NCI-H2171 (cell line): ENCODE measurements at regions not wholly inside any gene's neighbourhood (a gene's known extent, or its start where the extent isn't known, plus 50 kb on each side); places are given as distances from the start of the nearest gene placed in this dataset.
"Not testable (repeated sequence)": the region's sequence is repeated elsewhere in the genome, so short reads cannot be mapped to it uniquely, and the experiment has no call there.

Experiments
- DNase-seq: peaks from one replicate; lab custom pipeline; 2025; lab: John Stamatoyannopoulos, UW

DNA sequence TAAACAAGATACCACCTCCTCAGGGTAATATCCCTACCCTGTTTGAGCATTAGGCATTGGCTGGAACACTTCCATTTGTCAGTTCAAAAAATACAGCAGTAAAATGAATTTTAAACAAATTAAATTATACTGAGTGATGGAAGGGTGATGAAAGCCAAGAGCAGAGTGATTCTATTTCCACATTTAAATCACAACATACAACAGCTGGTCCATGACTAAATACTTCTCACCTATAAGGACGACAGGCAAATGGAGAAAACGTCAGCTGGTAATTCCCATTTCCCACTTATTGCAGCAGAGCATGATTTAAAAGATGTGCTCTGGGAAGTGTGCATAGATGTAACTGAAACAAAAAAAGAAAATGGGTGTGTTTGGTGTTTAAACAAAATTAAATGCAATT is 543.6 kb upstream of the DAB2 start:
- no peak for DNase-seq

DNA sequence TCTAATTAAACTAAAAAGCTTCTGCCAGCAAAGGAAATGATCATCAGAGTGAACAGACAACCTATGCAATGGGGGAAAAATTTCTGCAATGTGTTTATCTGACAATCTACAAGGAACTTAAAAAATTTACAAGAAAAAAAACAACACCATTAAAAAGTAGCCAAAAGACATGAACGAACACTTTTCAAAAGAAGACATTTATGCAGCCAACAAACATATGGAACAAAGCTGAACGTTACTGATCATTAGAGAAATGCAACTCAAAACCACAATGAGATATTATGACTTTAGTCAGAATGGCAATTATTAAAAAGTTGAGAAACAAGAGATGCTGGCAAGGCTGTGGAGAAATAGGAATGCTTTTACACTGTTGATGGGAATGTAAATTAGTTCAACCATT is 530.4 kb upstream of the DAB2 start:
- no peak for DNase-seq

DNA sequence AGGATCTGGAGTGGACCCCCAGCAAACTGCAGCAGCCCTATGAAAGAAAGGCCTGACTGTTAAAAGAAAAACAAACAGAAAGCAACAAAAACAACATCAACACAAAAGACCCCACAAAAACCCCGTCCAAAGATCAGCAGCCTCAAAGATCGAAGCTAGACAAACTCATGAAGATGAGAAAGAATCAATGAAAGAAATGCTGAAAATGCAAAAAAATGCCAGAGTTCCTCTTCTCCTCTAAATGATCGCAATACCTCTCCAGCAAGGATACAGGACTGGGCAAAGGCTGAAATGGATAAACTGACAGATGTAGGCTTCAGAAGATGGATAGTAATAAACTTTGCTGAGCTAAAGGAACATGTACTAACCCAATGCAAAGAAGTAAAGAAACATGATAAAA is 526.3 kb upstream of the DAB2 start:
- DNase-seq, result no peak

DNA sequence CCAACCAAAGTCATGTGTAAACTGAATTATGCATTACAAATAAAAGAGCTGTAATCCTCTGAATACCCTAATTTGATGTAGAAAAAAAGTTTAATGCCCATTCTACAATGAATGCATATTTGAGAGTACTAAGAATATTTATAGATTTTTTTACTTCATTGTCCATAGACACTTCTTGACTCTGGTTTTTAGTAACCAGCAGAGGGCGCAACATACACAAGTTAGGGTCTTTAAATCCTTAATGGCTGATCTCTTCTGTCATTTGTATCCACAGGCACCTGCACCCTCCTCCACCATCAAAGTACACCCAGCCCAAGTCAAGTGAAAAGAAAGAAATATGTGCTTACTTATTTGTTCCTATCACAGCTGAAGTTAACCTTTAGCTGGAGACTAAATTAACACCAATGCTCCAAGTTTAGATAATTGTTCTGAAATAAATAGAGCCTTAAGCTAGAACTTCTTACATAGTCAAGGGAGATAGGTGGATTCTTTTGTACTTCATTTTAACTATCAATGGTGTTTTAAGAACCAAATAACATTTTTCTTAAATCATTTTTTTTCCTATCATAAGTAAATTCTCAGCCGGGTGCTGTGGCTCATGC is 524.2 kb upstream of the DAB2 start:
- peak; percentile 39 for DNase-seq

DNA sequence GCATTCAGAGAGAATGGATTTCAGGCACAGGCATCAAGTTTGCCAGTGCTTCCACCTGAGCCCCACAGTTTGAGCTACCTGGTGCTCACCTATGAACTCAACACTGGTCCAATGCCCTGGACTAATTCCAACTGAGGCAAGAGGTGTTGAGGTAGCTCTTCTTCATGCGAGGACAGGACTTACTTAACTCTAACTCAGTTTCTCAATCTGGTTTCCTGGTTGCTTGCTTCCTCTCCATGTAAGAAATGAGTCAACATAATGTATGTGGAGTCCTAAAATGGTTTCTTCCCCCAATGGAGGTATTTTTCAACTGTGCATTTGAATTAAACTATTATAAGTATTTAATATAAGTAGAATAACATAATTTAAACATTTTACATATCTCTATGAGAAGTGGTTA is 523.6 kb upstream of the DAB2 start:
- no peak for DNase-seq

DNA sequence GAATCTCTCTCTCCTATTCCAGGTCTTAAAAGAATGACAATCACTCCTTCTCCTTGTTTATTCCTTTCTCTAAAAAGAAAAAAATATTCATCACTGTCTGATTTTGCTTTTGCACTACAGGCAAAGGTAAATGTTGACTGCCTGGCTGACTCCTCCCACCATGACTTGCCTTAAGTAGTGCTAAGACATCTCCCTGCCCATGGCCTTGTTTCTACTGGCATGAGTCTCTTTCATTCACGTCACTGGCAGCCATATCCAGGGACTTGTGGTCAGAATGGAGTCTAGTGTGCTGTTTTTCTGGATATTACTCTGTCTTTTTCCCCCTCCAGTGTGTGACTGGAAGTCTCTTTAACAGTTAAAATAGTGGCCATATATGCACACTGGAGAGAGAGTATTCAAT is 522.9 kb upstream of the DAB2 start:
- DNase-seq, result no peak

DNA sequence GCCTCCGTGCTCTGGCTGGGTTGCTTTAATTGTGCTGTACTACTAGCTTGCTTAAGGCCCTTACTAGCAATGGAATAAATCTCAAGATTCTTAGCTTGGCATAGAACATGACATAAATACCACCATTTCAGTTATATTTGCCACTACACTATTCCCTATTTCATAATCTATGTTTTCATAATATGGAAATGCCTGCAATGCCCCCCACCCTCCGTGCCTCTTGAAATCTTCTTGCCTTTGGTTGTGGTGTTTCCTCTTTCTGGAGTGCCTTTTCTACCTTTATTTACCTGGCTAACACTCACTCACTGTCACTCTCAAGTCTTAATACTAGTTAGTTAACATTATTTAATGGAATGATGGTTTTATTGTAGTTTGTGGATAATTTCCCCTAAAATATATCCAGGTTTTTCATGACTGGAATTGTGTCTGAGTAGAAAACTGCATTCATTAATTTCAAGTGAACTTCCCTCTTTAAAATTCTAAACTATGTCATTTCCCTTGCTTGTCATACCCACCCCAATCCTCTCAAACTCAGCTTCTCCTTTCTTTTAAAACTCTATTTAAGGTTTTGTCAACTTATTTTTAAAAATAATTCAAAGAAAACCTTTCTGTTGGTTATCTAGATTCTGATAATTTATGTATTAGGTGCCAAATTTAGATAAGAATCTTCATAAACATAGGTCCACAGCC is 521.7 kb upstream of the DAB2 start:
- no peak for DNase-seq

DNA sequence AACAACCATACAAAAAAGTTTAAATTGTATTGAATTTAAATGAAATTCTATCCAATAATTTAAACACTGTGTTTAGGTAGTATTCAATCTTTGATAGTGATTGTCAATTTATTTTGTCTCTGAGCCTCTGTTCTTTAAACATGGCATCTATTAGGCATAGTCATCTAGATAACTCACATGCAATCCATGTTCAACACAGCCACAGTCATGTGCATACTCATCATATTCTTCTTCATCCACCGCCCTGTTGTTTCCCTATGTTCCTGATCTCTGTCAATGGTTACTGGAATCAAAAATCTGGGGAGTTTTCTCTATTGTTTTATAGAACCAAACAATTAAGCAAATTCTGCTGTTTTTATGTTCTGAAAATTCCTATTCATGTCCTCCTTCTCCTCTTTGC is 521.1 kb upstream of the DAB2 start:
- DNase-seq, result no peak

DNA sequence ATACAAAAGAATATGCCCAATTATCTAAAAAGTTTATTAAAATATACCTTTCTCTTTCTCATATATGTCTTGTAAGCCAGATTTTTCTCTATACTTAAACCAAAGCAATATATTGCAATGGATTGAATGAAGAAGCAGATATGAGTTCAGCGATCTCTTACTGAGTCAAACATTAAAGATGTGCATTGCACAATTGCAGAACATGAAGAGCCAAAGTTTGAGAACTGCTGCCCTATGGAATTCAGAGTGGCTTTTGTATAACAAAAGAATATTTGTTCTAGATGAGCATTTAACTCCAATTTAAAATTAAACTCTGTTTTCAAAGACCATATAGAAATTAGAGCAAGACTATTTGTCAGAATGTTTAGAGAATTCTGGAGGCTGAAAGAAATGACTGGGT is 519.0 kb upstream of the DAB2 start:
- DNase-seq, result no peak

DNA sequence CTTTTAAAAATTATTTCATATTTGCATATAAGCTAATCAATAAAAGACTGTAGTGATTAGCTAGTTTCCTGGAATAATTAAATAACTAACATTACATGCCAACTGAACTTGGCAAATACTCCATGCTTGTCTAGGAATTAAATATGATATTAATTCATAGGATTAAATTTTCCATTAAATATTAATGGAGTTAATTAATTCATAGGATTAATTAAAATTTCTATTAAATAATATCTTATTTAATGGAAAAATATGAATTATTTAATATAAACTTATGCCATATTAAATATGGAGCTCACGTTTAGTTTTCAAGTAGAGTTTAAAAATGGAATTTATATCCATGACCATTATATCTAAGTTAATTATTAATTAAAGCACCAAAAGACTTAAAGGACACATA is 517.8 kb upstream of the DAB2 start:
- DNase-seq, result no peak

DNA sequence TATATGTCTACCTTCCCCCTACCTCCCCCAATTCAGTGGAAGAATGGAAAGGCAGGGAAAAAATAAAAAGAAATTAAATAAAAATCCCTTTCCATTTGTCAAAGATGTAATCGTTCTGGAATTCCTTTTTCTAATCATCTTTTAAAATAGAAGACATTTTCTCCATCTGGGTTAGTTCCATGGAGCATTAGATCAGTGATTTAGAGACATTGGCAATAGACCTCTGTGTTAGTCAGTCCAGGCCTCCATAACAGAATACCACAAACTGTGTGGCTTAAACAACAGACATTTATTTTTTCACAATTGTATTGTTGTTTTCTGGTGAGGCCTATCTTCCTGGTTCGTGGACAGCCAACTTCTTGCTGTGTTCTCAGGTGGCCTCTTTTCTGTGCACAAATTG is 516.6 kb upstream of the DAB2 start:
- DNase-seq, result no peak

DNA sequence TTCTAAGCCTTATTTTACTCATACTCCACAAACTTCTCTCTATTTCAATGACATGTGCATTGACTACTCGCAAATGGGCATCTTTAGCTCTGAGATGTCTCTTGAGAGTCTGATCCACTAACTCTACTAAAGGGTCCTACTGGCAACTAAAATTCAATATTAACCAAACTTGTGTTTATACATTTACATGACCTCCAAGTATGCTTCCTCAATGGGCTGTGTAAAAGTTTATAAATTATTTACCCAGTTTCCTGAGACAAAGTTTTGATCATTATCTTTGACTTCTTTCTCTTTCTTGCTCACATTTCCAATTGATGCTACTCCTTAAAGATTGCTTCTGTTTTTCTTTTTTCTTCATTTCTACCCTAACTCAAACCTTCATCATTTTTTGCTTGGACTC is 510.1 kb upstream of the DAB2 start:
- no peak for DNase-seq

DNA sequence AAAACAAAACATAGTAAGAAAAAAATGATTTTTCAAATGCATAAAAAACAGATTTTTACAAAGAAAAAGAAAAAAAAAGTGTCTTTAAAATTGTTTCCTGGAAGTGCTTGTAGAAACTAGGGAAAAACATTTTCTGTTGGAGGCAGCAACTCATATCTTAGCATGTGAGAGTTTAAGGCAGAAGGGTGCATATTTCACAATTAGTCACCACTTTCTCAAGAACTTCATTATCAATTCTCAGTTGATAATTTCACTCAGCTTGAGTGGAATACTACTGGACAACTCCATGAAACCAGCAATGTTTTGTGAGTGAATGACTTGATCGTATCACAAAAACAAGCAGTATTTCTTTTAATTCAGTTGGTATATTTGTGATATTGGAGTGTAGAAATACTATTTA is 508.3 kb upstream of the DAB2 start:
- DNase-seq, result no peak

DNA sequence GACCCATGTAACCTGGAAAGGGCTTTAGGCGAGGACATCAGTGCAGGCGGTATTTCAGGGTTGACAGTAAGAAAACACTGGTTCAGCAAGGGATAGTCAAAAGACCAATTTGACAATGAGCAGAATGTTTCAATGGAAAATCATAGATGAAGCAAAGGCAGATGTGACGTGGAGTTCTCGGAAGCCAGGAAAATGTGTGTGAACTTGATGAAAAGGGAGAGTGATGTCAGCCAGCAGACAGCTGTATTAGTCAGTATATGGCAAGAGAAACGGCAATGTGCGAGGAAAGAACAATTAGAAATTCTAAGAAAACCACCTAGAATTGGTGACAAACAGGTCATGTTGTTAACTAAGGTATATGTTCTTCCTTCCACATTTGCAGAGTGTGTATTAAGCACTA is 503.9 kb upstream of the DAB2 start:
- DNase-seq, result no peak

DNA sequence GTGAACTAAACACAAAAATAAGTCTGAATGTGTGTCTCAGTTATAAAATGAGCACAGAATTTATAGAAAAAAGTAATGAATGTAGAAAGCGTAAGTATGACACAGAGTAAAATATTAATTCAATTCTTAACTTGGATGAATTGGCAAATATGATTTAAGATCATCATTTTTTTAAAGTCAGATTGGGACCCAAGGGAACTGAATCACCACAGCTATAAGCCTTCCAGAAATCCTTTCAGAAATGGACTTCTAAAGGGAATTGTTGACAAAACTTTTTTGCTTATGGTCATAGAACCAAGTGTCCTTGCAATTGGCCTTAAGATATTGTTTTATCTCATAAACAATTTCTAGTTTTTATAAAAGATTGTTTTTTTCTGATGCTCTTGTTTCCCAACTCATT is 495.1 kb upstream of the DAB2 start:
- DNase-seq, result no peak

DNA sequence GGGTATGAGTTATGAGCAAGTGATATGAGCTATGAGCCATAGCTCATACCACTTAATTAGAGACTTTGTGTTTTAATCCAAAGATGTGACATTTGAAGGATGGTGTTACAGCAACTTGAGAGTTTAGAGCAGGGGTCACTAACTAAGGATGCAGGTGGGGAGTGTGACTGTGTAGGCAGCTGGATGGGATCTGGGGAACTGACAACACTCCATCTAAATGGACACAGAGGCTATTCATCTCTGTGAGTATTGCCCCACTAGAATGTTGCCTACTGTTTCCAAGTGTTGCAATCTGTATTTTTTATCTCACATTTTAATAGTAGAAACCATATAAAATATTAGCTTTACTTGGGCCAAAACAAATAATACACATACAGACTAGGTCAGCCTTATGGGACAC is 488.1 kb upstream of the DAB2 start:
- DNase-seq, result no peak

DNA sequence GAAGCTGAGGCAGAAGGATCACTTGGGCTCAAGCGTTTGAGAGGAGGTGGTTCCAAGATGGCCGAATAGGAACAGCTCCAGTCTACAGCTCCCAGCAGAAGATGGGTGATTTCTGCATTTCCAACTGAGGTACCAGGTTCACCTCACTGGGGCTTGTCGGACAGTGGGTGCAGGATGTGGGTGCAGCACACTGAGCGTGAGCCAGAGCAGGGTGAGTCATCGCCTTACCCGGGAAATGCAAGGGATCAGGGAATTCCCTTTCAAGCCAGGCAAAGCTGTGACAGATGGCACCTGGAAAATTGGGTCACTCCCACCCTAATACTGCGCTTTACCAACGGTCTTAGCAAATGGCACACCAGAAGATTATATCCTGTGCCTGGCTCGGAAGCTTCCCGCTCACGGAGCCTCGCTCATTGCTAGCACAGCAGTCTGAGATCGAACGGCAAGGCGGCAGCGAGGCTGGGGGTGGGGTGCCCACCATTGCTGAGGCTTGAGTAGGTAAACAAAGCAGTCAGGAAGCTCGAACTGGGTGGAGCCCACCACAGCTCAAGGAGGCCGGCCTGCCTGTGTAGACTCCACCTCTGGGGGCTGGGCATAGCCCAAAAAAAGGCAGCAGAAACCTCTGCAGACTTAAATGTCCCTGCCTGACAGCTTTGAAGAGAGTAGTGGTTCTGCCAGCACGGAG is 482.6 kb upstream of the DAB2 start:
- DNase-seq, result not testable (repeated sequence)

DNA sequence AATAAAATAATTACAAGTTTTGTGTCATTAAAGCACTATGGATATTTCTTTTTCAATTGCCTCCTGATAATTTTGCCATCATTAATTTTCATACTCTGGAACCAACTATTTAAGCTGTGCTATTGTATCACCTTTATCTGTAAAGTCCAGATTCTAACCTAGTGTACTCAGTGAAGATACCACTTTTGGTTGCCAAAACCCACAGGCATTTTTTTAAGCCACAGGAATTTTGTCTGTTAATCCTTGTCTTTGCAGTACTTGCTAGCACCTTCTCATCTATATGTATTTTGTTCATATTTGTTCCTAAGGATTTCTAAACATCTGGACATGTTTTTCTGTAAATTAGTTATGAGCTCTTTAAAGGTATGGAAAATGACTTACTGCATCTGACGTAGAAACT is 481.4 kb upstream of the DAB2 start:
- DNase-seq, result no peak

DNA sequence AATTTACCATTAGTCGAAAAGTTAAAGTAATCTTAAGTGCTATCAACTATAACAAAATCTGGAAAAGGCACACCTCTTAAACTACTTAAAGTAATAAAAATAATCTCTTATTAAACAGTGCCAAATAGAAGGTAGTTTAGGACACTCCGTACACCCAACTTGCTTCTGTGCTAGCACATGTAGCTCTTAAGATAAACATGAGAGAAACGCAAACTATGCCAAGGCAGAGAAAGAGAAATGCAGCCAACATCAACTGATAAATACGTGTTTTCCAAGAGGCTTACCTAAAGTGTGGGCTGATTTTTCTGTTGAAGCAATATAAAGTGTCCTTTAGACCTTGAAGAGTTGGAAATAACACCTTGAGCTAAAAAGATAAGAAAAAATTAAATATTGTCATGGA is 480.6 kb upstream of the DAB2 start:
- no peak for DNase-seq

DNA sequence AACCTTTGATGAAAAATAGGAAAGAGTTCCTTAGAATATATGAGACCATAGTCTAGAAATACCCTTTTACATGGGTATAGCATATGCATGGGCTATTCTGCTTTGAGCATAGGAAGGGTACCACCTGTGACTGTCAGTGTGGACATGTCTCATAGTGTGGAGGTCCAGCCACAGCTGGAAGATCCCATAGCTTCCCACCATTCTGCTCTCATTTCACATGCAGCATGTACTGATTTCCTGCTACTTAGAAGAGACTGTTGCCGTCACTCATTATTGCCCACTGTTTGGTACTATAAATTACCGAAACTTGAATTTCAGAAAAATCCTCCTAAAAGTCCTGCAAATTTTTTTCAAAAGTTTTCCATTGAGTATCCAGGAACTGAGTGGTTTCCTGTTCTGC is 477.8 kb upstream of the DAB2 start:
- no peak for DNase-seq

DNA sequence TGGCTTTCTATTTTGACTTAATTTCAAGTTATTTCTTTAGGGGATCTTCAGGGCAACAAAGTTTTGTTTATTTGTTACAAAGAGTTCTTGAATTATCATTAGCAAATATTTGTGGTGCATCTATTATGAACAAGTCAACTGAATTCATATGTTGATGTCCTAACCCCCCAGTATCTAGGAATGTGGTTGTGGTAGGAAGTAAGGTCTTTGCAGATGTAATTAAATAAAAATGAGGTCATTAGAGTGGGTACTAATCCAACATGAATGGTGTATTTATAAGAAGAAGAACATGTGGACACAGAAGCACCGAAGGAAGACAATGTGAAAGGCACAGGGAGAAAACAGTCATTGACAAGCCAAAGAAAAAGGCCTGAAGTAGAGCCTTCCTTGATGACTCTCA is 474.0 kb upstream of the DAB2 start:
- DNase-seq, result no peak

DNA sequence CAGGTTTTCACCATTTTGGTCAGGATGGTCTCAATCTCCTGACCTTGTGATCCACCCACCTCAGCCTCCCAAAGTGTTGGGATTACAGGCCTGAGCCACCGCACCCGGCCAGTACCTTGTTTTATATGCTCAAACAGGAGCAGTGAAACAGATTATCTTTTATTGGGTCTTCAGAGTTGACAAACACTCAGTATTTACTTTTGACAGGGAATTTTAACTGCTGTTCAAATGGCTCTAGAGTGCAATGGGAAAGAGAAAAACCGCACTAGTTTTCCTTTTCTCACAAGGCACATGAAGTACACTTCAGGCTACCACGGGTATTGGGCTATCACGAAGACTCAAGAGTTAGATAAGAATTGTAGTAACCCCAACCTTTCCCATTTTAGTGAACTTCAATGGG is 471.9 kb upstream of the DAB2 start:
- DNase-seq, result no peak

DNA sequence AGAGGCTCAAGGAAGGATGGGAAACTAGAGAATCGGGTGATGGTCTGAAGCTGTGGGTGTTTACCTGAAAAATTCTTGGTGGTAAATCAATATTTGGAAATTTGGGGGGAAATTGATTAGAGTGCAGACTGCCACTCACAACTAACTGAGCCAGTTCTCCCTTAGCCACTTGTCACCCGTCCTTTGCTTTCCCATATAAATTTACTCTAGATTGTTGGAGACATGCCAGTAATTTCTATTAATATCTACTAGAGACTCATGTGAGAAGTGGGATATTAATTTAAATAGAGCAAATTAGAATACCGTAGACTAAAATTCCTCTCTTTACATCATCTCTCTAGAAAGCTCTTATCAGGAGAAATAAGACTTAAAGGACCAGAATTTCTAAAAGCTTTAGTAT is 471.3 kb upstream of the DAB2 start:
- no peak for DNase-seq

DNA sequence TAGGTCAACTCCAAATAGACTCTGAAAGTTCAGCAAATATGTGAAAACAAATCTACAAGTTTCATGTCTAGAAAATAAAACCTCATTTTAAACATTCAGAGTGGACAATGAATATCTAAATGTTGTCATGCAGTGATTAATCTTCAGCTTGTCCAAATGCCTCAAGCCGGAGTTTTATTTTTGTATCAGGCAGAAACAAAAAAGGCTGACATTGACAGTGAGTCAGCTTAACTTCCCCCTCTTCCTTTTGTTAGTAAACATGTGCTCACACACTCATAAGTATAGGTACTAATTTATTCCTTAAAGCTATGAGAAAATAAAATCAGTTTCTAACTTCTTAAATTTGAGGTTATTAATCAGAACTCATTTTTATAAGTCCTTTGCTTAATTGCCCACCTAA is 467.9 kb upstream of the DAB2 start:
- DNase-seq, result no peak
